GM12873 (cell line): ENCODE measurements at regions not wholly inside any gene's neighbourhood (a gene's known extent, or its start where the extent isn't known, plus 50 kb on each side); places are given as distances from the start of the nearest gene placed in this dataset.

Experiments
- CTCF ChIP-seq: IDR thresholded peaks from 2 replicates; pipeline ENCODE4 v1.5.1; 2012; ENCODE audit warnings: low read depth, mild to moderate bottlenecking, moderate library complexity, low read length, control low read depth; ENCODE audit not compliant: insufficient read depth; ENCODE audit errors: missing control alignments

GRCh38 chr21:35512346-35512745 is 463.2 kb upstream of the RUNX1 start:
- TF ChIP-seq CTCF: no peak

- no peak for TF ChIP-seq CTCF
These were observed 462.6 kb upstream of the RUNX1 start for GRCh38 chr21:35511696-35512162.

- no peak for TF ChIP-seq CTCF
These were observed 462.0 kb upstream of the RUNX1 start for GRCh38 chr21:35510957-35511695.

GRCh38 chr21:35510294-35510693 is 461.2 kb upstream of the RUNX1 start:
- no peak for TF ChIP-seq CTCF

GRCh38 chr21:35509001-35509704 is 460.1 kb upstream of the RUNX1 start:
- no peak for TF ChIP-seq CTCF

GRCh38 chr21:35508139-35508888 is 459.2 kb upstream of the RUNX1 start:
- no peak for TF ChIP-seq CTCF

- TF ChIP-seq CTCF: no peak
These were observed 458.2 kb upstream of the RUNX1 start for GRCh38 chr21:35507181-35507759.
